HEK293 (cell line): ENCODE measurements at regions not wholly inside any gene's neighbourhood (a gene's known extent, or its start where the extent isn't known, plus 50 kb on each side); places are given as distances from the start of the nearest gene placed in this dataset.

Source experiments
- CTCF ChIA-PET: fragments of 350-600 bp; formaldehyde crosslinking; extraction: SDS; loops from one replicate; lab custom pipeline; 2021; ENCODE audit warnings: antibody characterized with exemption; lab: Yijun Ruan, JAX
- POLR2A ChIA-PET: fragments of 300-600 bp; formaldehyde crosslinking; extraction: SDS; loops from one replicate; lab custom pipeline; 2020; ENCODE audit warnings: antibody characterized with exemption, inconsistent platforms; lab: Yijun Ruan, JAX
- H3K27ac ChIP-seq: fragments of 200-500 bp; sonication (Bioruptor generic); 2 replicates; pipeline ENCODE4 v1.5.1; 2014; ENCODE audit warnings: low read depth, low read length, control low read depth, inconsistent platforms; ENCODE audit errors: extremely low read depth
- H3K36me3 ChIP-seq, 2 experiments: fragments of 200-500 bp in 1 of 2; sonication (Bioruptor generic) in 1 of 2; 1 replicate in 1 of 2; 2 replicates in 1 of 2; pipeline ENCODE4 v1.5.1; 2014 to 2017; ENCODE audit warnings: inconsistent platforms in 2 of 2, low read length in 2 of 2; ENCODE audit not compliant: control insufficient read depth in 2 of 2, insufficient read depth in 1 of 2
- H3K4me1 ChIP-seq: fragments of 200-500 bp; sonication (Bioruptor generic); 2 replicates; pipeline ENCODE4 v1.5.1; 2014; ENCODE audit warnings: mild to moderate bottlenecking, low read length, inconsistent platforms; ENCODE audit not compliant: control insufficient read depth, insufficient read depth
- H3K4me3 ChIP-seq: 2 replicates; pipeline ENCODE4 v1.5.1; 2011; ENCODE audit warnings: low read depth, mild to moderate bottlenecking, control low read depth, low read length, moderate library complexity
- H3K9me3 ChIP-seq: fragments of 200-500 bp; sonication (Bioruptor generic); 2 replicates; pipeline ENCODE4 v1.5.1; 2014; ENCODE audit warnings: low read depth, low read length, inconsistent platforms; ENCODE audit not compliant: control insufficient read depth, insufficient read depth
- ATF2 ChIP-seq: fragments of 450-650 bp; formaldehyde crosslinking; IDR thresholded peaks from 2 replicates; pipeline ENCODE4 v1.5.1; 2016; ENCODE audit warnings: missing biosample characterization, missing genetic modification characterization, low read depth
- BCL6B ChIP-seq: fragments of 450-650 bp; formaldehyde crosslinking; IDR thresholded peaks from 2 replicates; pipeline ENCODE4 v1.5.1; 2017; ENCODE audit warnings: missing biosample characterization, missing genetic modification characterization
- EGR2 ChIP-seq: fragments of 450-650 bp; formaldehyde crosslinking; IDR thresholded peaks from 2 replicates; pipeline ENCODE4 v1.5.1; 2016; ENCODE audit warnings: low read depth, missing biosample characterization, missing genetic modification characterization
- INSM2 ChIP-seq: fragments of 450-650 bp; formaldehyde crosslinking; IDR thresholded peaks from 2 replicates; pipeline ENCODE4 v1.5.1; 2016; ENCODE audit warnings: missing biosample characterization, missing genetic modification characterization
- SETDB1 ChIP-seq: IDR thresholded peaks from one replicate; pipeline ENCODE4 v1.6.1; 2017; ENCODE audit warnings: mild to moderate bottlenecking, low read length, moderate library complexity, mixed read lengths; ENCODE audit not compliant: insufficient read length
- ZFHX2 ChIP-seq: fragments of 450-650 bp; formaldehyde crosslinking; conservative IDR thresholded peaks from 2 replicates; pipeline ENCODE4 v1.5.1; 2016; ENCODE audit warnings: missing biosample characterization, missing genetic modification characterization
- ZNF155 ChIP-seq: fragments of 450-650 bp; formaldehyde crosslinking; IDR thresholded peaks from 2 replicates; pipeline ENCODE4 v1.5.1; 2016; ENCODE audit warnings: missing biosample characterization, missing genetic modification characterization
- ZNF174 ChIP-seq: fragments of 450-650 bp; formaldehyde crosslinking; IDR thresholded peaks from 2 replicates; pipeline ENCODE4 v1.5.0; 2017; ENCODE audit warnings: missing biosample characterization, mild to moderate bottlenecking, missing genetic modification characterization
- ZNF175 ChIP-seq: fragments of 450-650 bp; formaldehyde crosslinking; IDR thresholded peaks from 2 replicates; pipeline ENCODE4 v1.5.1; 2016; ENCODE audit warnings: missing biosample characterization, missing genetic modification characterization
- ZNF18 ChIP-seq: fragments of 450-650 bp; formaldehyde crosslinking; IDR thresholded peaks from 2 replicates; pipeline ENCODE4 v1.5.1; 2016; ENCODE audit warnings: missing biosample characterization, missing genetic modification characterization
- ZNF223 ChIP-seq: fragments of 450-650 bp; formaldehyde crosslinking; IDR thresholded peaks from 2 replicates; pipeline ENCODE4 v1.5.1; 2016; ENCODE audit warnings: missing biosample characterization, missing genetic modification characterization
- ZNF23 ChIP-seq: fragments of 450-650 bp; formaldehyde crosslinking; IDR thresholded peaks from 2 replicates; pipeline ENCODE4 v1.5.1; 2016; ENCODE audit warnings: missing biosample characterization, missing genetic modification characterization, borderline replicate concordance
- ZNF24 ChIP-seq: fragments of 450-650 bp; formaldehyde crosslinking; IDR thresholded peaks from 2 replicates; pipeline ENCODE4 v1.5.1; 2016; ENCODE audit warnings: missing biosample characterization, missing genetic modification characterization
- ZNF266 ChIP-seq: fragments of 450-650 bp; formaldehyde crosslinking; IDR thresholded peaks from 2 replicates; pipeline ENCODE4 v1.5.1; 2016; ENCODE audit warnings: missing biosample characterization, missing genetic modification characterization, low read depth
- ZNF274 ChIP-seq, 2 experiments: fragments of 200-500 bp in 1 of 2; fragments of 450-650 bp in 1 of 2; sonication (Bioruptor generic) in 1 of 2; formaldehyde crosslinking in 1 of 2; IDR thresholded peaks; 2 replicates each; pipeline versions ENCODE4 v1.5.1 to v1.6.1; 2014 to 2016; ENCODE audit warnings: borderline replicate concordance in 1 of 2, inconsistent platforms in 1 of 2, low read length in 1 of 2, missing biosample characterization in 1 of 2, missing genetic modification characterization in 1 of 2
- ZNF335 ChIP-seq: fragments of 450-650 bp; formaldehyde crosslinking; conservative IDR thresholded peaks from 2 replicates; pipeline ENCODE4 v1.5.1; 2016; ENCODE audit warnings: missing biosample characterization, missing genetic modification characterization
- ZNF37A ChIP-seq: fragments of 450-650 bp; IDR thresholded peaks from 2 replicates; pipeline ENCODE4 v1.5.1; 2018; ENCODE audit warnings: missing biosample characterization, missing genetic modification characterization
- ZNF391 ChIP-seq: fragments of 450-650 bp; formaldehyde crosslinking; IDR thresholded peaks from 2 replicates; pipeline ENCODE4 v1.5.1; 2016; ENCODE audit warnings: low read depth, missing biosample characterization, missing genetic modification characterization, borderline replicate concordance
- ZNF416 ChIP-seq: fragments of 450-650 bp; formaldehyde crosslinking; IDR thresholded peaks from 2 replicates; pipeline ENCODE4 v1.5.1; 2016; ENCODE audit warnings: missing biosample characterization, missing genetic modification characterization
- ZNF473 ChIP-seq: fragments of 450-650 bp; formaldehyde crosslinking; IDR thresholded peaks from 2 replicates; pipeline ENCODE4 v1.5.1; 2017; ENCODE audit warnings: missing biosample characterization, missing genetic modification characterization
- ZNF510 ChIP-seq: fragments of 450-650 bp; formaldehyde crosslinking; IDR thresholded peaks from 2 replicates; pipeline ENCODE4 v1.5.1; 2018; ENCODE audit warnings: mild to moderate bottlenecking, missing genetic modification characterization, missing biosample characterization; ENCODE audit not compliant: insufficient replicate concordance
- ZNF571 ChIP-seq: fragments of 450-650 bp; formaldehyde crosslinking; IDR thresholded peaks from 2 replicates; pipeline ENCODE4 v1.5.0; 2017; ENCODE audit warnings: missing biosample characterization, missing genetic modification characterization
- ZNF677 ChIP-seq: fragments of 450-650 bp; IDR thresholded peaks from 2 replicates; pipeline ENCODE4 v1.5.0; 2018; ENCODE audit warnings: missing biosample characterization, mild to moderate bottlenecking, missing genetic modification characterization, moderate library complexity
- ZNF701 ChIP-seq: fragments of 450-650 bp; formaldehyde crosslinking; IDR thresholded peaks from 2 replicates; pipeline ENCODE4 v1.5.1; 2016; ENCODE audit warnings: missing biosample characterization, missing genetic modification characterization
- ZNF777 ChIP-seq: fragments of 450-650 bp; formaldehyde crosslinking; IDR thresholded peaks from 2 replicates; pipeline ENCODE4 v1.5.1; 2017; ENCODE audit warnings: missing biosample characterization, missing genetic modification characterization, borderline replicate concordance
- ZSCAN4 ChIP-seq: fragments of 450-650 bp; formaldehyde crosslinking; IDR thresholded peaks from 2 replicates; pipeline ENCODE4 v1.5.1; 2017; ENCODE audit warnings: missing biosample characterization, missing genetic modification characterization

GRCh38 chr19:29420065-29420464 is 105.7 kb upstream of the VSTM2B start:
- Histone ChIP-seq H3K9me3 (no peaks in the 10 kb centered on the region), H3K36me3 (no peaks in the 10 kb centered on the region), H3K4me1 (no peaks in the 10 kb centered on the region), H3K27ac (no peak overlapping the region), H3K4me3 (no peak overlapping the region)
- peak; percentile 46; the same call in 1 of the 2 replicates for TF ChIP-seq INSM2
- TF ChIP-seq ZNF175 (tag by site-specific recombination): 0 out of 2 replicates have a peak, but pooled peaks have one; percentile 96
- TF ChIP-seq ZNF24: no peak
- TF ChIP-seq ZSCAN4 (tag by site-specific recombination): peak; percentile 70
- TF ChIP-seq ZNF335 (tag by site-specific recombination): no peak
- no peak for TF ChIP-seq ZNF23
- no peak for TF ChIP-seq ATF2
- no peak for TF ChIP-seq ZNF274 (IDR thresholded peaks at IDR 0.05; ENCODE audit: low read length)
- TF ChIP-seq ZNF274 (tag by site-specific recombination; IDR thresholded peaks at IDR 0.05; ENCODE audit: borderline replicate concordance): 0 out of 2 replicates have a peak, but pooled peaks have one; percentile 18
- TF ChIP-seq ZNF473 (tag by site-specific recombination): peak; percentile 39; the same call in 1 of the 2 replicates
- 0 out of 2 replicates have a peak, but pooled peaks have one; percentile 28 for TF ChIP-seq ZNF777 (tag by site-specific recombination)
- TF ChIP-seq ZNF18 (tag by site-specific recombination): peak; percentile 85
- 0 out of 2 replicates have a peak, but pooled peaks have one; percentile 38 for TF ChIP-seq ZNF571
- ChIA-PET CTCF (interaction anchor here (0.7 kb wide), 1 partner anchor 64 kb away, joined by 3 read pairs; no protein-coding TSS in a partner anchor), POLR2A (no interaction called here)

GRCh38 chr19:29420482-29421195 is 105.2 kb upstream of the VSTM2B start:
- no peak overlapping the region for H3K27ac ChIP-seq
- TF ChIP-seq ZFHX2 (tag by site-specific recombination) (peak; percentile 94), ZNF266 (no peak), ZNF391 (tag by site-specific recombination) (no peak), ZNF174 (tag by site-specific recombination) (no peak), SETDB1 (no peak), ZNF416 (tag by site-specific recombination) (no peak), ZNF223 (tag by site-specific recombination) (no peak), ZNF701 (tag by site-specific recombination) (no peak), ZNF37A (tag by site-specific recombination) (no peak), ZNF18 (tag by site-specific recombination) (no peak), BCL6B (tag by site-specific recombination) (no peak), ZNF677 (no peak), ZNF510 (tag by site-specific recombination) (no peak), EGR2 (peak; percentile 96), ZNF155 (tag by site-specific recombination) (no peak)

More at GRCh38 chr19:29420482-29421195, 105.2 kb upstream of the VSTM2B start:
- H3K4me3 ChIP-seq: no peak overlapping the region
- ChIA-PET POLR2A (no interaction called here), CTCF (no interaction called here)
- no peaks in the 10 kb centered on the region for H3K36me3 ChIP-seq
- H3K9me3 ChIP-seq: no peaks in the 10 kb centered on the region
- H3K4me1 ChIP-seq: no peaks in the 10 kb centered on the region
